HAP-1 (cell line): ENCODE measurements at regions not wholly inside any gene's neighbourhood (a gene's known extent, or its start where the extent isn't known, plus 50 kb on each side); places are given as distances from the start of the nearest gene placed in this dataset.

Source experiments
- DNase-seq, 2 experiments: peaks; one replicate each; pipeline ENCODE4 v3.0.0-alpha.2; 2016 to 2020; ENCODE audit warnings: low spot score in 2 of 2
- H3K27me3 ChIP-seq: fragments of 250-450 bp; sonication (Bioruptor Pico); 2 replicates; pipeline ENCODE4 v1.5.1; 2020; ENCODE audit warnings: low read depth, mild to moderate bottlenecking, moderate library complexity
- H3K36me3 ChIP-seq: fragments of 250-450 bp; sonication (Bioruptor Pico); replicated peaks from 2 replicates; pipeline ENCODE4 v1.5.1; 2020; ENCODE audit warnings: mild to moderate bottlenecking
- H3K4me1 ChIP-seq: fragments of 250-450 bp; sonication (Bioruptor Pico); 2 replicates; pipeline ENCODE4 v1.5.1; 2020; ENCODE audit warnings: mild to moderate bottlenecking
- H3K4me3 ChIP-seq: fragments of 250-450 bp; sonication (Bioruptor Pico); 2 replicates; pipeline ENCODE4 v1.5.1; 2020; ENCODE audit warnings: mild to moderate bottlenecking, moderate library complexity
- H3K9me3 ChIP-seq: fragments of 250-450 bp; sonication (Bioruptor Pico); 2 replicates; pipeline ENCODE4 v1.5.1; 2020; ENCODE audit warnings: mild to moderate bottlenecking, moderate library complexity
- in situ Hi-C: fragments of 300-500 bp; cut with MboI; formaldehyde crosslinking; loops from 3 replicates; pipeline ENCODE4 v1.14.3; 2020; ENCODE audit warnings: low sequenced_read_pairs, inconsistent platforms, mixed read lengths

GRCh38 chr2:49834433-49834832, 680.1 kb upstream of the FSHR start:
- H3K9me3 ChIP-seq = no peaks in the 10 kb centered on the region
- H3K36me3 ChIP-seq = no peaks in the 10 kb centered on the region
- no peak overlapping the region for H3K4me3 ChIP-seq
- in situ Hi-C loops = no loop called here
- no peaks in the 10 kb centered on the region for H3K27me3 ChIP-seq
- no peak for DNase-seq
- H3K4me1 ChIP-seq = peaks cover 6% of the 10 kb centered on the region

GRCh38 chr2:49832555-49832954, 678.2 kb upstream of the FSHR start:
- Histone ChIP-seq H3K4me3 (no peak overlapping the region), H3K9me3 (no peaks in the 10 kb centered on the region), H3K36me3 (no peaks in the 10 kb centered on the region), H3K27me3 (no peaks in the 10 kb centered on the region), H3K4me1 (peaks cover 2% of the 10 kb centered on the region; the same call in 1 of the 2 replicates)
- in situ Hi-C loops = no loop called here
- no peak for DNase-seq

- H3K36me3 ChIP-seq = no peaks in the 10 kb centered on the region
- H3K4me3 ChIP-seq = no peak overlapping the region
- no peak for DNase-seq
- no peaks in the 10 kb centered on the region for H3K9me3 ChIP-seq
- in situ Hi-C loops = no loop called here
- H3K27me3 ChIP-seq = no peaks in the 10 kb centered on the region
- peaks cover 2% of the 10 kb centered on the region; the same call in 1 of the 2 replicates for H3K4me1 ChIP-seq
These were observed 677.5 kb upstream of the FSHR start for GRCh38 chr2:49831698-49832367.

DNA sequence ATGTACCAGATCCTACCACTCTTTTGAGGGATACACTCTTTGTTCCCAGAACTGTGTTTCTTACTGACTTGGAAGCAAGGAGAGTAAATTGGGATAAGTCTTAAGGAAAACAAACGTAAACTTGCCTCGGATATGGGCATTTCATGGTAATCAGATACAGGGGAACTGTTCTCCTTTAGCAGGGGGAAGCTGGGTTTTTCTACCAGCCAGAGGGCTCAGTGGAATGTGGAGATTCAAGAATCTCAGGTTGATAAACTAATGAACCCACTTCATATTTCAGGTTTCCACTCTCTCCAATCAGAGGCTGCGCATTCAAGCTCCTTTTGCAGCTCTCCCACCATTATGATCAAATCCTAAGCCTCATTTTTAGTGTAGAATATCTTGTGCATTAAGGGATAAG, 676.5 kb upstream of the FSHR start:
- DNase-seq = no peak
- Histone ChIP-seq H3K4me3 (no peak overlapping the region), H3K36me3 (no peaks in the 10 kb centered on the region), H3K27me3 (no peaks in the 10 kb centered on the region), H3K9me3 (no peaks in the 10 kb centered on the region), H3K4me1 (peaks cover 2% of the 10 kb centered on the region; the same call in 1 of the 2 replicates)
- in situ Hi-C loops = no loop called here

- H3K36me3 ChIP-seq = no peaks in the 10 kb centered on the region
- no peaks in the 10 kb centered on the region for H3K27me3 ChIP-seq
- H3K9me3 ChIP-seq = peaks cover 4% of the 10 kb centered on the region; the same call in 1 of the 2 replicates
- peaks cover 2% of the 10 kb centered on the region; the same call in 1 of the 2 replicates for H3K4me1 ChIP-seq
- H3K4me3 ChIP-seq = no peak overlapping the region
- in situ Hi-C loops = no loop called here
- no peak for DNase-seq
These were observed 673.1 kb upstream of the FSHR start for GRCh38 chr2:49827366-49827765.

DNA sequence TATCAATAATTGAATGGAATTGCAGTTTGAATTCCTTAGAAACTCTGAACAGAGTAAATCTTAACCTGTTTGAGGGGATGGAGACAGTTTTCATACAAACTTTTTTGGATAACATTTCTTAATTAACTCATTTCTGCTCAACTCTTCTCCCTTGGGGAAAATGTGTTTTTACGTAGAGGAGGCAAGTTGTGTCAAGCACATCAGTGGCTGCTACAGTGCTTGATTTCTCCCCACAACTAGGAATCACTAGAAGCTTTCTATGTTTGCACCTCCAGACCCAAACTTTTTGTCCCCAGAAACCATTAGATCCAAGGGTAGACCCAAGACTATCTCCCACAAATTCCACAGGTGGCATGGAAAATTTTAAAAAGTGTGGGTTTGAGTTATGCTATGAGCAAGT, 658.9 kb upstream of the FSHR start:
- H3K4me1 ChIP-seq = peaks cover 10% of the 10 kb centered on the region
- in situ Hi-C loops = no loop called here
- no peaks in the 10 kb centered on the region for H3K36me3 ChIP-seq
- no peak for DNase-seq
- no peaks in the 10 kb centered on the region for H3K9me3 ChIP-seq
- no peak overlapping the region for H3K4me3 ChIP-seq
- H3K27me3 ChIP-seq = no peaks in the 10 kb centered on the region

DNA sequence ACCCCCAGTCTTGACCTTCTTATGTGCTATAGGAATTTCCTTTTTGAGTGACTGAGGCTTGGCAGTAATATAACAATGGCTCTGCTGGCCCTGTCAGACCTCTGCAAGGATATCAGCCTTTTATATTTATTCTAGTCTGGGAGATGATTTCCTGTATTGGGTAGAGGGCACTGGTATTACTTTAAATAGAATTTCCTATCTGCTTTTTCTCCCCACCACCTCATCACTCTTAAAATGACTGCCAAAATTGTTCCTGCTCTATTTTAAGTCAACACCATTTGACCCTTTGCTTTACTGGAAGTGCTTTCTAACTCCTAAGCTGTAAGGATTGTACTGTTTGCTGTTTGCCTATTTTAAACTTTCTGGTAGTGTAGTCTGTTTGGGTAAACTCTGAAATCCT, 658.4 kb upstream of the FSHR start:
- H3K9me3 ChIP-seq = no peaks in the 10 kb centered on the region
- in situ Hi-C loops = no loop called here
- H3K27me3 ChIP-seq = no peaks in the 10 kb centered on the region

GRCh38 chr2:49811502-49811901, 657.2 kb upstream of the FSHR start:
- in situ Hi-C loops = no loop called here
- Histone ChIP-seq H3K27me3 (no peaks in the 10 kb centered on the region), H3K9me3 (no peaks in the 10 kb centered on the region), H3K4me1 (peaks cover 10% of the 10 kb centered on the region), H3K4me3 (no peak overlapping the region), H3K36me3 (no peaks in the 10 kb centered on the region)
- no peak for DNase-seq

More for the DNA sequence above, 658.4 kb upstream of the FSHR start:
- no peak overlapping the region for H3K4me3 ChIP-seq
- no peaks in the 10 kb centered on the region for H3K36me3 ChIP-seq
- no peak for DNase-seq
- peaks cover 10% of the 10 kb centered on the region for H3K4me1 ChIP-seq

GRCh38 chr2:49807689-49808088, 653.4 kb upstream of the FSHR start:
- H3K36me3 ChIP-seq = no peaks in the 10 kb centered on the region
- DNase-seq = peak in 1 of 2 experiments; percentile 26
- in situ Hi-C loops = no loop called here
- H3K9me3 ChIP-seq = no peaks in the 10 kb centered on the region; the same call in 1 of the 2 replicates
- H3K27me3 ChIP-seq = no peaks in the 10 kb centered on the region
- H3K4me1 ChIP-seq = peaks cover 10% of the 10 kb centered on the region
- no peak overlapping the region for H3K4me3 ChIP-seq

- Histone ChIP-seq H3K4me3 (no peak overlapping the region), H3K4me1 (no peaks in the 10 kb centered on the region), H3K36me3 (no peaks in the 10 kb centered on the region), H3K9me3 (peaks cover 3% of the 10 kb centered on the region; the same call in 1 of the 2 replicates), H3K27me3 (no peaks in the 10 kb centered on the region)
- in situ Hi-C loops = no loop called here
- no peak for DNase-seq
These were observed 649.8 kb upstream of the FSHR start for GRCh38 chr2:49804111-49804510.

- Histone ChIP-seq H3K4me3 (no peak overlapping the region), H3K9me3 (peaks cover 3% of the 10 kb centered on the region; the same call in 1 of the 2 replicates), H3K4me1 (no peaks in the 10 kb centered on the region; the same call in 1 of the 2 replicates), H3K27me3 (no peaks in the 10 kb centered on the region), H3K36me3 (no peaks in the 10 kb centered on the region)
- in situ Hi-C loops = no loop called here
- no peak for DNase-seq
These were observed 647.7 kb upstream of the FSHR start for GRCh38 chr2:49801898-49802450.

DNA sequence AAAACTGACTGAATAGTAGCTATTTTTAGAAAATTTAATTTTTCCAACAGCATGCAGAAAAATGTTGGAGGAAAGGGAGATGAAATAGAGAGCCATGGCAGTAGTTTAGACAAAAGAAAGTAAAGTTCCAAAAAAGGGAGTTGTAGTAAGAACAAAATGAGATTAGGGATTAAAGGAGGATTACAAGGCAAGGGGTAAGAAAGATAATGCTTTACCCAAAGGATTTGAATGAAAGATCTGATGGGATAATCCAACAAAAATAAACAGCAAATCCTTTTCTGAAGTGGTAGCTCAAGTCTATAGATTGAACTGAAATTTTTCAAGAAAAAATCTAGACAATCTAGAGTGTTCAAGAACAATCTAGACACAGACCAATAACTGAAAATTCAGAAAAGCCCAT, 644.3 kb upstream of the FSHR start:
- in situ Hi-C loops = no loop called here
- H3K4me3 ChIP-seq = no peak overlapping the region
- DNase-seq = peak in 1 of 2 experiments; percentile 35

DNA sequence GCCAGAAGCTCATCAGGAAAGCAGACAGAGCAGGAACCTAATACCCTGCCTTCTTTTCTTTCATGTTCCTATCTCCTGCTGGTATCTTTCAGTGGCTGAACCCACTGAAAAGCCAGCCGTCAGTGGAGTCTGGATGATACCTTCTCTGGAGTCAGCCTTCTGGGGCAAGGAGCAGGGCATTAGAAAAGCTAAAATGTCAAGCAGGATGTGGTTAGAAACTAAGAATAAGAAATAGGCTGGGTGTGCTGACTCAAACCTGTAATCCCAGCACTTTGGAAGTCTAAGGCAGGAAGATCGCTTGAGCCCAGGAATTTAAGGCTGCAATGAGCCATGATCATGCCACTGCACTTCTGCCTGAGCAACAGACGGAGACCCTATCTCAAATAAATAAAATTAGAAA, 642.0 kb upstream of the FSHR start:
- no peak for DNase-seq
- no peaks in the 10 kb centered on the region for H3K36me3 ChIP-seq
- H3K27me3 ChIP-seq = no peaks in the 10 kb centered on the region
- no peak overlapping the region for H3K4me3 ChIP-seq
- no peaks in the 10 kb centered on the region for H3K9me3 ChIP-seq
- in situ Hi-C loops = no loop called here
- H3K4me1 ChIP-seq = no peaks in the 10 kb centered on the region; the same call in 1 of the 2 replicates

More for the DNA sequence above, 644.3 kb upstream of the FSHR start:
- Histone ChIP-seq H3K36me3 (no peaks in the 10 kb centered on the region), H3K4me1 (no peaks in the 10 kb centered on the region; the same call in 1 of the 2 replicates), H3K27me3 (no peaks in the 10 kb centered on the region), H3K9me3 (peaks cover 3% of the 10 kb centered on the region; the same call in 1 of the 2 replicates)

DNA sequence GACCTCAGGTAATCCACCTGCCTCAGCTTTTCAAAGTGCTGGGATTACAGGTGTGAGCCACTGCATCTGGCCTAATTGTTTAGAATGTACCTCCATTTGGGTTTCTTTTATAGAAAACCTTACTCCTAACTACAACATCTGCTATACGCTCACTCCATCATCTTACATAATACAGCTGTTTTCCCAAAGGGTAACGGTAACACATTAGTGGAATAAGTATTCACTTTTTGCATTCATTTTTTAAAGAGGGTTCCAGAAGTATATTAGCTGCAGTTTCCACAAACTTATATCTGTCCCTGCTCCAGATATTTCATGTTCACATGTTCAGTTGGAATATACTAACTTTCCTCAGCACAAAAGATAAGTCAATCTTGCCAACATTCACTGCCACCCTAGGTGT, 640.1 kb upstream of the FSHR start:
- Histone ChIP-seq H3K4me3 (no peak overlapping the region), H3K9me3 (no peaks in the 10 kb centered on the region), H3K36me3 (no peaks in the 10 kb centered on the region), H3K27me3 (no peaks in the 10 kb centered on the region), H3K4me1 (no peaks in the 10 kb centered on the region; the same call in 1 of the 2 replicates)
- in situ Hi-C loops = no loop called here
- no peak for DNase-seq
